ENCODE measurements at regions not wholly inside any gene's neighbourhood (a gene's known extent, or its start where the extent isn't known, plus 50 kb on each side); places are given as distances from the start of the nearest gene placed in this dataset.

DNA sequence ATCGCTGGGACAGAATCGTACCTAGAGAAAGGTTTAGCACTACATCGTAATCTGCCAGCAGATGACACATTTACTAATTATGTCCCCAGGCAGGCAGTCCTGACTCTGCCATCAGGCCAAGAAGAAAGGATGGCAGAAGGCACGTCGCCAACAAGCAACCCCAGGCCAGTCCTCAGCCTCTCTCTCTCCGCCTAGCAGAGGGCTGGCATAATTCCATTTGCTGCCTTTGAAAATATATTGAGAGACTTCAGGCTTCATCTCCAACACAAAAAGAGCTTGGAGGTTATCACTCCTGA, 1517.0 kb downstream of the TBC1D22A start:
- no peak for TF ChIP-seq EZH2 (IDR thresholded peaks at IDR 0.05; ENCODE audit: borderline replicate concordance, insufficient read depth, low read depth, low read length, poor library complexity, severe bottlenecking)
- TF ChIP-seq, protein P1, sequence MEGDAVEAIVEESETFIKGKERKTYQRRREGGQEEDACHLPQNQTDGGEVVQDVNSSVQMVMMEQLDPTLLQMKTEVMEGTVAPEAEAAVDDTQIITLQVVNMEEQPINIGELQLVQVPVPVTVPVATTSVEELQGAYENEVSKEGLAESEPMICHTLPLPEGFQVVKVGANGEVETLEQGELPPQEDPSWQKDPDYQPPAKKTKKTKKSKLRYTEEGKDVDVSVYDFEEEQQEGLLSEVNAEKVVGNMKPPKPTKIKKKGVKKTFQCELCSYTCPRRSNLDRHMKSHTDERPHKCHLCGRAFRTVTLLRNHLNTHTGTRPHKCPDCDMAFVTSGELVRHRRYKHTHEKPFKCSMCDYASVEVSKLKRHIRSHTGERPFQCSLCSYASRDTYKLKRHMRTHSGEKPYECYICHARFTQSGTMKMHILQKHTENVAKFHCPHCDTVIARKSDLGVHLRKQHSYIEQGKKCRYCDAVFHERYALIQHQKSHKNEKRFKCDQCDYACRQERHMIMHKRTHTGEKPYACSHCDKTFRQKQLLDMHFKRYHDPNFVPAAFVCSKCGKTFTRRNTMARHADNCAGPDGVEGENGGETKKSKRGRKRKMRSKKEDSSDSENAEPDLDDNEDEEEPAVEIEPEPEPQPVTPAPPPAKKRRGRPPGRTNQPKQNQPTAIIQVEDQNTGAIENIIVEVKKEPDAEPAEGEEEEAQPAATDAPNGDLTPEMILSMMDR (IDR thresholded peaks at IDR 0.05), result no peak
- Histone ChIP-seq H3K36me3 (replicated peaks in 1 of 2; ENCODE audit: control extremely low read depth in 1 of 2, control insufficient read depth in 1 of 2, extremely low read depth in 1 of 2, insufficient read depth in 2 of 2, low read length in 1 of 2) (no peaks in the 10 kb centered on the region), H3K4me2 (replicated peaks; ENCODE audit: low read depth, low read length, poor library complexity, severe bottlenecking) (no peak overlapping the region), H3K27me3 (replicated peaks in 1 of 4; ENCODE audit: control extremely low read depth in 1 of 4, control insufficient read depth in 3 of 4, insufficient read depth in 4 of 4, low read length in 3 of 4) (peaks cover 0 to 4% (median 0%) of the 10 kb centered on the region in 4 experiments), H3K4me3 (ENCODE audit: control extremely low read depth in 1 of 5, extremely low read depth in 1 of 5, insufficient read depth in 1 of 5, low read depth in 2 of 5, low read length in 4 of 5) (no peak overlapping the region), H3K4me1 (ENCODE audit: control insufficient read depth in 2 of 2, insufficient read depth in 2 of 2, low read length in 2 of 2) (no peaks in the 10 kb centered on the region), H4K20me1 (ENCODE audit: control insufficient read depth, insufficient read depth, low read length, poor library complexity, severe bottlenecking) (no peaks in the 10 kb centered on the region), H2AFZ (ENCODE audit: insufficient read depth, low read depth, low read length, poor library complexity, severe bottlenecking) (no peak overlapping the region), H3K9me3 (ENCODE audit: control extremely low read depth in 1 of 3, control insufficient read depth in 2 of 3, insufficient read depth in 1 of 3, low read length in 2 of 3) (peaks cover 2 to 7% (median 3%) of the 10 kb centered on the region in 3 donors), H3K27ac (ENCODE audit: low read length in 2 of 2) (no peak overlapping the region), H3K79me2 (ENCODE audit: control insufficient read depth, insufficient read depth, low read length) (no peaks in the 10 kb centered on the region), H3K9ac (ENCODE audit: low read length) (no peak overlapping the region)
- 97% methylated on average over 3 of the region's 6 CpGs for WGBS (ENCODE audit: insufficient coverage)
- no peaks in the 10 kb centered on the region for H3K4me1 Mint-ChIP-seq
- intact Hi-C loops (cut with micrococcal nuclease), result no loop called here
- H3K27me3 Mint-ChIP-seq, result peaks cover 37% of the 10 kb centered on the region
- ATAC-seq (ENCODE audit: low read depth) (no peak), DNase-seq (no peak)
- ChIA-PET POLR2A (no interaction called here), CTCF (no interaction called here)
- peaks cover 8% of the 10 kb centered on the region for H3K9me3 Mint-ChIP-seq (ENCODE audit: insufficient read depth)
- no peak overlapping the region for H3K4me3 Mint-ChIP-seq
- H3K27ac Mint-ChIP-seq, result no peak overlapping the region

DNA sequence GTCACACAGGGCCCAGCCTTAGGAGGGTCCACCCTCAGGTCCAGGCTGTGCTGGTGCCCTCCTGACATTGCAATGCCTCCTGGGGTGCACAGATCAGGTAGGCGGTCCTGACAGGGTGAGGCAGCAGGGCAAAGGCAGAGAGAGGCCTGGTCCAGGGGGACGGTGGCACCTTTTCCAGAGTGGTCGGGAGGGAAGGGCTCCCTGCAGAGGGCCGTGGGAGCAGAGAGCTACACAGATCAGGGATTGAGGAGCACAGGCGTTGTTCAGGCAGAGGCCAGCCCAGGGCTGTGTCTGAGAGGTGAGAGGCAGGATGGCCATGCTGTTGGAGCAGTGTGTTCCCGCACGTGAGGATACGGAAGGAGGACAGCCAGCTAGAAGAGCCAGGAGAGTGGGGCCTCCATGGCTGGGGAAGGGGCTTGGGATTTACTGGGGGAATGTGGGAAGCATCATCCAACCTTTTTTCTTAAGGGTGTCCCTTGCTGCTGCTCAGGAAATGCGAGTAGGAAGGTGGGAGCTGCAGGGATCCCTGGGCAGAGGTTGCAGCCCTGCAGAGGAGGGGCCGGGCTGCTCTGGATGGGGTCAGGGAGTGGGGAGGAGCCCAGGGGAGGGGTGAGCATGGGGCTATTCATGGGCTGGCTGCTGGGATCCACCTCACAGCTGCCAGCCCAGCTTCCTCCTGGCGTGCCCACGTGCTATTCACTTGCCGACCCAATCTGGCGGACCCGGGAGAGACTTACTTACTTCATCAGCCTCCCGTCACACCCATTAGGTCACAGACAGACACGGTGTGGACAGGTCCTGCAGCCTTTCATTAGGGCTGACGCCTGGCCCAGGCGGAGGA, 1516.4 kb downstream of the TBC1D22A start:
- H3K4me1 Mint-ChIP-seq, result no peaks in the 10 kb centered on the region
- peaks cover 3% of the 10 kb centered on the region for H3K9me3 Mint-ChIP-seq (ENCODE audit: insufficient read depth)
- H3K27ac Mint-ChIP-seq, result no peak overlapping the region
- no peak overlapping the region for H3K27ac ChIP-seq (ENCODE audit: low read length in 2 of 2)
- H3K79me2 ChIP-seq (ENCODE audit: control insufficient read depth, insufficient read depth, low read length), result no peaks in the 10 kb centered on the region
- ChIA-PET POLR2A (no interaction called here), CTCF (no interaction called here)
- peaks cover 2 to 7% (median 3%) of the 10 kb centered on the region in 3 donors for H3K9me3 ChIP-seq (ENCODE audit: control extremely low read depth in 1 of 3, control insufficient read depth in 2 of 3, insufficient read depth in 1 of 3, low read length in 2 of 3)
- H4K20me1 ChIP-seq (ENCODE audit: control insufficient read depth, insufficient read depth, low read length, poor library complexity, severe bottlenecking), result no peaks in the 10 kb centered on the region
- TF ChIP-seq EZH2 (IDR thresholded peaks at IDR 0.05; ENCODE audit: borderline replicate concordance, insufficient read depth, low read depth, low read length, poor library complexity, severe bottlenecking), result no peak
- TF ChIP-seq, protein P1 (IDR thresholded peaks at IDR 0.05), result no peak
- H3K9ac ChIP-seq (ENCODE audit: low read length), result no peak overlapping the region
- no peak overlapping the region for H3K4me3 Mint-ChIP-seq
- H3K4me1 ChIP-seq (ENCODE audit: control insufficient read depth in 2 of 2, insufficient read depth in 2 of 2, low read length in 2 of 2), result no peaks in the 10 kb centered on the region
- peaks cover 37% of the 10 kb centered on the region for H3K27me3 Mint-ChIP-seq
- no peaks in the 10 kb centered on the region for H3K36me3 ChIP-seq (replicated peaks in 1 of 2; ENCODE audit: control extremely low read depth in 1 of 2, control insufficient read depth in 1 of 2, extremely low read depth in 1 of 2, insufficient read depth in 2 of 2, low read length in 1 of 2)
- no peak overlapping the region for H2AFZ ChIP-seq (ENCODE audit: insufficient read depth, low read depth, low read length, poor library complexity, severe bottlenecking)
- no peak overlapping the region for H3K4me2 ChIP-seq (replicated peaks; ENCODE audit: low read depth, low read length, poor library complexity, severe bottlenecking)
- DNase-seq, result no peak
- WGBS (ENCODE audit: insufficient coverage), result 73% methylated on average over 19 of the region's 19 CpGs
- no peak for ATAC-seq (ENCODE audit: low read depth)
- H3K4me3 ChIP-seq (ENCODE audit: control extremely low read depth in 1 of 5, extremely low read depth in 1 of 5, insufficient read depth in 1 of 5, low read depth in 2 of 5, low read length in 4 of 5), result no peak overlapping the region
- H3K27me3 ChIP-seq (replicated peaks in 1 of 4; ENCODE audit: control extremely low read depth in 1 of 4, control insufficient read depth in 3 of 4, insufficient read depth in 4 of 4, low read length in 3 of 4), result peaks cover 0 to 4% (median 0%) of the 10 kb centered on the region in 4 experiments
- intact Hi-C loops (cut with micrococcal nuclease), result no loop called here
